ENCODE measurements at regions not wholly inside any gene's neighbourhood (a gene's known extent, or its start where the extent isn't known, plus 50 kb on each side); places are given as distances from the start of the nearest gene placed in this dataset.

- no peak for TF ChIP-seq CTCF (IDR thresholded peaks at IDR 0.05)
- no peak for TF ChIP-seq EZH2 (IDR thresholded peaks at IDR 0.05; ENCODE audit: borderline replicate concordance, insufficient read depth, low read depth, low read length, poor library complexity, severe bottlenecking)
Measured at GRCh38 chr1:119250299-119250698, 109.8 kb upstream of the WARS2 start.

Measured in B cell (primary cell).